GM12892 (cell line): ENCODE measurements at regions not wholly inside any gene's neighbourhood (a gene's known extent, or its start where the extent isn't known, plus 50 kb on each side); places are given as distances from the start of the nearest gene placed in this dataset.
A peak's percentile ranks its signal among the peaks of the same experiment; 100 is the strongest.

ENCODE experiments used
- DNase-seq: peaks from one replicate; pipeline ENCODE4 v3.0.0; 2011; ENCODE audit not compliant: insufficient read length
- FAIRE-seq: peaks from 2 replicates; lab custom pipeline; 2011; peaks lifted over from hg19 to GRCh38; lab: Jason Lieb, UNC
- POLR2A ChIP-seq: IDR thresholded peaks from 2 replicates; pipeline ENCODE4 v1.6.1; 2011; ENCODE audit warnings: low read depth, low read length, control low read depth
- POLR2AphosphoS5 ChIP-seq: IDR thresholded peaks from 2 replicates; pipeline ENCODE4 v1.6.1; 2011; ENCODE audit warnings: low read depth, low read length, control low read depth
- TAF1 ChIP-seq: IDR thresholded peaks from 2 replicates; pipeline ENCODE4 v1.6.1; 2011; ENCODE audit warnings: low read depth, mild to moderate bottlenecking, control low read depth, low read length, borderline replicate concordance

- FAIRE-seq = no peak
- DNase-seq = no peak
- TF ChIP-seq POLR2AphosphoS5 (no peak), POLR2A (no peak), TAF1 (no peak)
These were observed 564.3 kb downstream of the CMPK2 start for GRCh38 chr2:6301426-6301825.

- DNase-seq (no peak), FAIRE-seq (no peak)
- TF ChIP-seq POLR2A (no peak), TAF1 (no peak), POLR2AphosphoS5 (no peak)
These were observed 556.7 kb downstream of the CMPK2 start for GRCh38 chr2:6308986-6309385.

GRCh38 chr2:6309415-6310255 lies 556.1 kb downstream of the CMPK2 start:
- TF ChIP-seq POLR2A (no peak), POLR2AphosphoS5 (no peak), TAF1 (no peak)
- FAIRE-seq = peak; percentile 30
- no peak for DNase-seq

- DNase-seq = no peak
These were observed 555.2 kb downstream of the CMPK2 start for GRCh38 chr2:6310256-6311215.

GRCh38 chr2:6312367-6312766 lies 553.3 kb downstream of the CMPK2 start:
- no peak for TF ChIP-seq POLR2A
- TF ChIP-seq POLR2AphosphoS5 = no peak
- no peak for TF ChIP-seq TAF1
- DNase-seq (no peak), FAIRE-seq (no peak)

More at GRCh38 chr2:6310256-6311215, 555.2 kb downstream of the CMPK2 start:
- no peak for FAIRE-seq
- TF ChIP-seq TAF1 (no peak), POLR2AphosphoS5 (no peak), POLR2A (no peak)

GRCh38 chr2:6314218-6314960 lies 551.3 kb downstream of the CMPK2 start:
- no peak for FAIRE-seq
- no peak for DNase-seq
- TF ChIP-seq TAF1 = no peak
- TF ChIP-seq POLR2A = no peak

GRCh38 chr2:6325616-6326015 lies 540.1 kb downstream of the CMPK2 start:
- TF ChIP-seq POLR2A = no peak
- no peak for TF ChIP-seq POLR2AphosphoS5
- FAIRE-seq (no peak), DNase-seq (no peak)

GRCh38 chr2:6326958-6327357 lies 538.7 kb downstream of the CMPK2 start:
- DNase-seq (no peak), FAIRE-seq (no peak)
- TF ChIP-seq POLR2AphosphoS5 (no peak), POLR2A (no peak), TAF1 (no peak)

- no peak for FAIRE-seq
- no peak for TF ChIP-seq POLR2A
- TF ChIP-seq POLR2AphosphoS5 = no peak
- TF ChIP-seq TAF1 = no peak
- no peak for DNase-seq
These were observed 528.8 kb downstream of the CMPK2 start for GRCh38 chr2:6336752-6337471.

GRCh38 chr2:6337472-6337820 lies 528.3 kb downstream of the CMPK2 start:
- FAIRE-seq (no peak), DNase-seq (no peak)
- TF ChIP-seq TAF1 (no peak), POLR2A (no peak), POLR2AphosphoS5 (no peak)

- TF ChIP-seq POLR2AphosphoS5 (no peak), POLR2A (no peak), TAF1 (no peak)
- DNase-seq (no peak), FAIRE-seq (no peak)
These were observed 524.0 kb downstream of the CMPK2 start for GRCh38 chr2:6341588-6342129.
